ENCODE measurements at regions not wholly inside any gene's neighbourhood (a gene's known extent, or its start where the extent isn't known, plus 50 kb on each side); places are given as distances from the start of the nearest gene placed in this dataset.
"Not testable (repeated sequence)": the region's sequence is repeated elsewhere in the genome, so short reads cannot be mapped to it uniquely, and the experiment has no call there.

GRCh38 chr12:89205517-89205916 is 146.8 kb downstream of the DUSP6 start:
- TF ChIP-seq CTCF (IDR thresholded peaks at IDR 0.05; ENCODE audit: extremely low read depth, missing control alignments), result no peak
- DNase-seq (ENCODE audit: low spot score), result no peak

- no peak for TF ChIP-seq CTCF (IDR thresholded peaks at IDR 0.05; ENCODE audit: extremely low read depth, missing control alignments)
- DNase-seq (ENCODE audit: low spot score), result no peak
Measured at GRCh38 chr12:89203144-89203543, 149.2 kb downstream of the DUSP6 start.

- no peak for DNase-seq (ENCODE audit: low spot score)
- TF ChIP-seq CTCF (IDR thresholded peaks at IDR 0.05; ENCODE audit: extremely low read depth, missing control alignments), result no peak
Measured at GRCh38 chr12:89200217-89200616, 152.1 kb downstream of the DUSP6 start.

- DNase-seq (ENCODE audit: low spot score), result no peak
Measured at GRCh38 chr12:89195470-89195869, 156.8 kb downstream of the DUSP6 start.

GRCh38 chr12:89194683-89195082 is 157.6 kb downstream of the DUSP6 start:
- DNase-seq (ENCODE audit: low spot score), result no peak
- TF ChIP-seq CTCF (IDR thresholded peaks at IDR 0.05; ENCODE audit: extremely low read depth, missing control alignments), result no peak

More at GRCh38 chr12:89195470-89195869, 156.8 kb downstream of the DUSP6 start:
- no peak for TF ChIP-seq CTCF (IDR thresholded peaks at IDR 0.05; ENCODE audit: extremely low read depth, missing control alignments)

- no peak for TF ChIP-seq CTCF (IDR thresholded peaks at IDR 0.05; ENCODE audit: extremely low read depth, missing control alignments)
- no peak for DNase-seq (ENCODE audit: low spot score)
Measured at GRCh38 chr12:89192429-89192828, 159.9 kb downstream of the DUSP6 start.

- not testable (repeated sequence) for DNase-seq (ENCODE audit: low spot score)
Measured at GRCh38 chr12:89191597-89191996, 160.7 kb downstream of the DUSP6 start.

GRCh38 chr12:89189448-89189847 is 162.9 kb downstream of the DUSP6 start:
- no peak for DNase-seq (ENCODE audit: low spot score)
- TF ChIP-seq CTCF (IDR thresholded peaks at IDR 0.05; ENCODE audit: extremely low read depth, missing control alignments), result no peak

Measured in GM20000 (cell line).